SK-N-MC (cell line): ENCODE measurements at regions not wholly inside any gene's neighbourhood (a gene's known extent, or its start where the extent isn't known, plus 50 kb on each side); places are given as distances from the start of the nearest gene placed in this dataset.

ENCODE experiments used
- EZH2 ChIP-seq: fragments of 200-600 bp; sonication (generic); IDR thresholded peaks from one replicate; pipeline ENCODE4 v1.6.1; 2017; ENCODE audit warnings: antibody characterized with exemption
- FOXP2 ChIP-seq: optimal IDR thresholded peaks from 2 replicates; pipeline ENCODE3; 2011; ENCODE audit warnings: mild to moderate bottlenecking, moderate library complexity; ENCODE audit not compliant: insufficient read depth; ENCODE audit errors: extremely low read length, control extremely low read depth
- POLR2AphosphoS5 ChIP-seq: IDR thresholded peaks from 2 replicates; pipeline ENCODE4 v1.6.1; 2012; ENCODE audit warnings: mild to moderate bottlenecking, low read depth, low read length, borderline replicate concordance

- TF ChIP-seq FOXP2: no peak
- TF ChIP-seq EZH2: no peak
- TF ChIP-seq POLR2AphosphoS5: no peak
Measured at GRCh38 chr13:47252627-47253026, 355.8 kb upstream of the HTR2A start.
